IgD-negative memory B cell (primary cell): ENCODE measurements at regions not wholly inside any gene's neighbourhood (a gene's known extent, or its start where the extent isn't known, plus 50 kb on each side); places are given as distances from the start of the nearest gene placed in this dataset.

ENCODE experiments used
- H3K27ac Mint-ChIP-seq, 3 donors: one replicate each; pipeline ENCODE4 v1.8.0; 2020 to 2022; ENCODE audit warnings: mild to moderate bottlenecking in 3 of 3, mixed read lengths in 3 of 3, moderate library complexity in 1 of 3
- H3K27me3 Mint-ChIP-seq: one replicate; pipeline ENCODE4 v1.8.0; 2021; ENCODE audit warnings: mixed read lengths
- H3K36me3 Mint-ChIP-seq: one replicate; pipeline ENCODE4 v1.8.0; 2020; ENCODE audit warnings: mild to moderate bottlenecking, mixed read lengths
- H3K4me1 Mint-ChIP-seq, 3 donors: one replicate each; pipeline ENCODE4 v1.8.0; 2020 to 2022; ENCODE audit warnings: mixed read lengths in 3 of 3, mild to moderate bottlenecking in 1 of 3
- H3K4me3 Mint-ChIP-seq, 4 donors: one replicate each; pipeline ENCODE4 v1.8.0; 2020 to 2022; ENCODE audit warnings: mild to moderate bottlenecking in 4 of 4, mixed read lengths in 4 of 4, moderate library complexity in 3 of 4
- H3K9me3 Mint-ChIP-seq, 3 donors: one replicate each; pipeline ENCODE4 v1.8.0; 2020 to 2021; ENCODE audit warnings: mixed read lengths in 3 of 3, mild to moderate bottlenecking in 1 of 3

DNA sequence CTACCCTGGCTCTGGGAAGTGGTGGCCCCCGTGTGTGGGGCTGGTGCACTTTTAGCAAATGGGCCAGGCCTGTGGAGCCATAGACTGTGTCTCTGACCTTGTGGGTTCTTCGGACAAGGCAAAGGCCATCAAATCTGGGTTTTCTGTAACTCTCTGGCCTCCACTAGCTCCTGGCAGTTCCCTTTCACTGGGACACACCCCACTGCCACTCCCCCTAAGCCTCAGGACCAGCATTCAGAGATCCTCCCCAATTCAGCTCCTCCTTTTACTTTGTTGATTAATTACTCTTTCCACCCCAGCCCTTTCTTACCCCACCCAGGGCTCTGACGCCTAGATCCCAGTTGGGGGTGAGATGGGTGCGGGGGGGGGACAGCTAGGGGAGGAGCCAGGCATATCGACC, 53.9 kb upstream of the IRX3 start:
- Mint-ChIP-seq H3K27ac (no peak overlapping the region), H3K36me3 (no peaks in the 10 kb centered on the region), H3K4me1 (no peaks in the 10 kb centered on the region), H3K4me3 (no peak overlapping the region), H3K9me3 (peaks cover 0 to 2% (median 0%) of the 10 kb centered on the region in 3 donors), H3K27me3 (peaks cover 2% of the 10 kb centered on the region)

DNA sequence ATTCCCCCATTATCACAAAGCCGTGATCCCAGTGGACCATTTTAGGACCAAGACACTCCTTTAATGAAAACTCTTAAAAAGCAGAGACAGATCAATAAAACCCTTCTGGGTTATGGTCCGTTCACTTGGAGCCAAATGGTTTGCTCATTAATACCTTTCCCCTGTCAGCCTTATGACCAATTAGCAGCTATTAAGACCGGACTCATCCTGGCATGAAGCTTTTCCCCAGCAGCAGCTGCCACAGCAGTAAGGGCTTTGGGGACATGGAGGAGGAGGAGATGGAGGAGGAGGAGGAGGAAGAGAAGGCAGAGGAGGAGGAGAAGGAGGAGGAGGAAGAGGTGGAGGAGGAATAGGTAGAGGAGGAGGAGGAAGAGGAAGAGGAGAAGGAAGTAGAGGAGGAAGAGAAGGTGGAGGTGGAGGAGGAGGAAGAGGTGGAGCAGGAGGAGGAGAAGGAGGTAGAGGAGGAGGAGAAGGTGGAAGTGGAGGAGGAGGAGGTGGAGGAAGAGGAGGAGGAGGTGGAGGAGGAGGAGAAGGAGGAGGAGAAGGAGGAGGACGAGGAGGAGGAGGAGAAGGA, 50.1 kb upstream of the IRX3 start:
- H3K4me1 Mint-ChIP-seq: no peaks in the 10 kb centered on the region
- no peaks in the 10 kb centered on the region for H3K36me3 Mint-ChIP-seq
- no peaks in the 10 kb centered on the region for H3K27me3 Mint-ChIP-seq
- no peak overlapping the region for H3K27ac Mint-ChIP-seq
- peaks cover 0 to 2% (median 0%) of the 10 kb centered on the region in 3 donors for H3K9me3 Mint-ChIP-seq
- no peak overlapping the region for H3K4me3 Mint-ChIP-seq
